ENCODE measurements at regions not wholly inside any gene's neighbourhood (a gene's known extent, or its start where the extent isn't known, plus 50 kb on each side); places are given as distances from the start of the nearest gene placed in this dataset.

- Histone ChIP-seq H3K4me1 (no peaks in the 10 kb centered on the region), H3K36me3 (no peaks in the 10 kb centered on the region), H3K9me3 (no peaks in the 10 kb centered on the region), H3K27me3 (no peaks in the 10 kb centered on the region), H3K4me3 (no peak overlapping the region), H3K27ac (no peak overlapping the region)
- TF ChIP-seq CTCF (IDR thresholded peaks at IDR 0.05), result no peak
- TF ChIP-seq EP300 (IDR thresholded peaks at IDR 0.05), result no peak
- TF ChIP-seq POLR2AphosphoS5 (IDR thresholded peaks at IDR 0.05), result no peak
- TF ChIP-seq POLR2A (IDR thresholded peaks at IDR 0.05), result no peak
- no peak for ATAC-seq
- 89 to 93% methylated on average over 1 of the region's 1 CpG for WGBS, 2 donors (ENCODE audit: low coverage in 1 of 2)
These were observed 226.4 kb downstream of the SI start for GRCh38 chr3:164851905-164852304.

GRCh38 chr3:164851204-164851603, 227.1 kb downstream of the SI start:
- Histone ChIP-seq H3K27me3 (no peaks in the 10 kb centered on the region), H3K27ac (no peak overlapping the region), H3K4me1 (no peaks in the 10 kb centered on the region), H3K9me3 (no peaks in the 10 kb centered on the region), H3K36me3 (no peaks in the 10 kb centered on the region), H3K4me3 (no peak overlapping the region)
- no peak for TF ChIP-seq EP300 (IDR thresholded peaks at IDR 0.05)
- no peak for TF ChIP-seq POLR2A (IDR thresholded peaks at IDR 0.05)
- no peak for TF ChIP-seq CTCF (IDR thresholded peaks at IDR 0.05)
- no peak for TF ChIP-seq POLR2AphosphoS5 (IDR thresholded peaks at IDR 0.05)
- 84 to 91% methylated on average over 2 to 3 of the region's 3 CpGs for WGBS, 2 donors (ENCODE audit: low coverage in 1 of 2)
- no peak for ATAC-seq

GRCh38 chr3:164848923-164849322, 229.4 kb downstream of the SI start:
- 78 to 96% methylated on average over 4 of the region's 4 CpGs for WGBS, 2 donors (ENCODE audit: low coverage in 1 of 2)
- Histone ChIP-seq H3K27ac (no peak overlapping the region), H3K4me3 (no peak overlapping the region), H3K36me3 (no peaks in the 10 kb centered on the region), H3K4me1 (no peaks in the 10 kb centered on the region), H3K9me3 (no peaks in the 10 kb centered on the region), H3K27me3 (no peaks in the 10 kb centered on the region)
- ATAC-seq, result no peak
- no peak for TF ChIP-seq EP300 (IDR thresholded peaks at IDR 0.05)
- TF ChIP-seq POLR2A (IDR thresholded peaks at IDR 0.05), result no peak
- TF ChIP-seq POLR2AphosphoS5 (IDR thresholded peaks at IDR 0.05), result no peak
- TF ChIP-seq CTCF (IDR thresholded peaks at IDR 0.05), result no peak

- H3K4me3 ChIP-seq, result no peak overlapping the region
- H3K9me3 ChIP-seq, result no peaks in the 10 kb centered on the region
- H3K27me3 ChIP-seq, result no peaks in the 10 kb centered on the region
- no peak overlapping the region for H3K27ac ChIP-seq
- H3K4me1 ChIP-seq, result no peaks in the 10 kb centered on the region
- 75 to 93% methylated on average over 2 of the region's 2 CpGs for WGBS, 2 donors (ENCODE audit: low coverage in 1 of 2)
- no peak for ATAC-seq
- no peak for TF ChIP-seq CTCF (IDR thresholded peaks at IDR 0.05)
- no peak for TF ChIP-seq EP300 (IDR thresholded peaks at IDR 0.05)
- no peak for TF ChIP-seq POLR2A (IDR thresholded peaks at IDR 0.05)
- no peak for TF ChIP-seq POLR2AphosphoS5 (IDR thresholded peaks at IDR 0.05)
- no peaks in the 10 kb centered on the region for H3K36me3 ChIP-seq
These were observed 232.6 kb downstream of the SI start for GRCh38 chr3:164845739-164846138.

GRCh38 chr3:164832216-164832615, 246.1 kb downstream of the SI start:
- no peak for ATAC-seq
- Histone ChIP-seq H3K4me1 (no peaks in the 10 kb centered on the region), H3K9me3 (no peaks in the 10 kb centered on the region), H3K27me3 (no peaks in the 10 kb centered on the region), H3K36me3 (no peaks in the 10 kb centered on the region), H3K27ac (no peak overlapping the region), H3K4me3 (no peak overlapping the region)
- WGBS, 2 donors (ENCODE audit: low coverage in 1 of 2), result 54 to 70% methylated on average over 4 to 5 of the region's 5 CpGs
- TF ChIP-seq EP300 (IDR thresholded peaks at IDR 0.05) (no peak), CTCF (IDR thresholded peaks at IDR 0.05) (no peak), POLR2A (IDR thresholded peaks at IDR 0.05) (no peak), POLR2AphosphoS5 (IDR thresholded peaks at IDR 0.05) (no peak)

Measured in gastroesophageal sphincter (tissue), 4 donors.